NCI-H226 (cell line): ENCODE measurements at regions not wholly inside any gene's neighbourhood (a gene's known extent, or its start where the extent isn't known, plus 50 kb on each side); places are given as distances from the start of the nearest gene placed in this dataset.

Experiments
- DNase-seq: peaks from one replicate; pipeline ENCODE4 v3.0.0-alpha.2; 2015

- DNase-seq = no peak
These were observed 51.8 kb upstream of the FRMD1 start for GRCh38 chr6:168130697-168131371.

GRCh38 chr6:168130168-168130696 lies 51.2 kb upstream of the FRMD1 start:
- no peak for DNase-seq

- no peak for DNase-seq
These were observed 50.5 kb upstream of the FRMD1 start for GRCh38 chr6:168129292-168130167.

GRCh38 chr6:168128631-168129291 lies 49.7 kb upstream of the FRMD1 start:
- no peak for DNase-seq
